Vagina (tissue), 2 donors: ENCODE measurements at regions not wholly inside any gene's neighbourhood (a gene's known extent, or its start where the extent isn't known, plus 50 kb on each side); places are given as distances from the start of the nearest gene placed in this dataset.
"Not testable (repeated sequence)": the region's sequence is repeated elsewhere in the genome, so short reads cannot be mapped to it uniquely, and the experiment has no call there.

Experiments used
- DNase-seq, 2 donors: peaks; one replicate each; pipeline ENCODE4 v3.0.0-alpha.2; 2017; ENCODE audit errors: extremely low spot score in 2 of 2
- H3K27ac ChIP-seq: fragments of 200-600 bp; sonication (generic); one replicate; pipeline ENCODE4 v1.5.1; 2019
- H3K27me3 ChIP-seq: fragments of 200-600 bp; sonication (generic); one replicate; pipeline ENCODE4 v1.5.1; 2019
- H3K36me3 ChIP-seq, 2 donors: fragments of 200-600 bp; sonication (generic); one replicate each; pipeline ENCODE4 v1.5.1; 2017 to 2019
- H3K4me1 ChIP-seq: fragments of 200-600 bp; sonication (generic); one replicate; pipeline ENCODE4 v1.5.1; 2019
- H3K4me3 ChIP-seq, 2 donors: fragments of 200-600 bp; sonication (generic); 1 replicate in 1 of 2; 2 replicates in 1 of 2; pipeline ENCODE4 v1.5.1; 2016 to 2019
- H3K9me3 ChIP-seq: fragments of 200-600 bp; sonication (generic); one replicate; pipeline ENCODE4 v1.5.1; 2019
- POLR2A ChIP-seq, 2 donors: fragments of 450-650 bp; IDR thresholded peaks; one replicate each; pipeline ENCODE4 v1.6.1; 2017; ENCODE audit warnings: antibody characterized with exemption in 2 of 2, mild to moderate bottlenecking in 2 of 2, moderate library complexity in 2 of 2
- POLR2AphosphoS5 ChIP-seq, 2 donors: sonication (generic); formaldehyde crosslinking; IDR thresholded peaks; one replicate each; pipeline ENCODE4 v1.9.0; 2017; ENCODE audit warnings: antibody characterized with exemption in 2 of 2, mild to moderate bottlenecking in 2 of 2, low read depth in 1 of 2; ENCODE audit not compliant: insufficient read depth in 1 of 2
- intact Hi-C: fragments of 100-400 bp; cut with DNase I; formaldehyde crosslinking; loops from one replicate; pipeline ENCODE4 v1.15.1; 2023
- TF ChIP-seq, protein P1 (sequence below), 3 experiments: fragments of 450-650 bp in 2 of 3; fragments of 200-600 bp in 1 of 3; sonication (generic) in 1 of 3; IDR thresholded peaks; one replicate each; pipeline ENCODE4 v1.5.1; 2017 to 2019; ENCODE audit warnings: antibody characterized with exemption in 3 of 3, mild to moderate bottlenecking in 2 of 3, moderate library complexity in 2 of 3

GRCh38 chr7:153943457-153943856 lies 108.7 kb upstream of the DPP6 start:
- intact Hi-C loops: no loop called here
- Histone ChIP-seq H3K36me3 (no peaks in the 10 kb centered on the region), H3K27ac (no peak overlapping the region), H3K4me3 (no peak overlapping the region), H3K27me3 (no peaks in the 10 kb centered on the region), H3K9me3 (no peaks in the 10 kb centered on the region), H3K4me1 (no peaks in the 10 kb centered on the region)
- no peak for DNase-seq
- TF ChIP-seq POLR2A (IDR thresholded peaks at IDR 0.05): no peak
- TF ChIP-seq, protein P1, sequence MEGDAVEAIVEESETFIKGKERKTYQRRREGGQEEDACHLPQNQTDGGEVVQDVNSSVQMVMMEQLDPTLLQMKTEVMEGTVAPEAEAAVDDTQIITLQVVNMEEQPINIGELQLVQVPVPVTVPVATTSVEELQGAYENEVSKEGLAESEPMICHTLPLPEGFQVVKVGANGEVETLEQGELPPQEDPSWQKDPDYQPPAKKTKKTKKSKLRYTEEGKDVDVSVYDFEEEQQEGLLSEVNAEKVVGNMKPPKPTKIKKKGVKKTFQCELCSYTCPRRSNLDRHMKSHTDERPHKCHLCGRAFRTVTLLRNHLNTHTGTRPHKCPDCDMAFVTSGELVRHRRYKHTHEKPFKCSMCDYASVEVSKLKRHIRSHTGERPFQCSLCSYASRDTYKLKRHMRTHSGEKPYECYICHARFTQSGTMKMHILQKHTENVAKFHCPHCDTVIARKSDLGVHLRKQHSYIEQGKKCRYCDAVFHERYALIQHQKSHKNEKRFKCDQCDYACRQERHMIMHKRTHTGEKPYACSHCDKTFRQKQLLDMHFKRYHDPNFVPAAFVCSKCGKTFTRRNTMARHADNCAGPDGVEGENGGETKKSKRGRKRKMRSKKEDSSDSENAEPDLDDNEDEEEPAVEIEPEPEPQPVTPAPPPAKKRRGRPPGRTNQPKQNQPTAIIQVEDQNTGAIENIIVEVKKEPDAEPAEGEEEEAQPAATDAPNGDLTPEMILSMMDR (IDR thresholded peaks at IDR 0.05): no peak
- TF ChIP-seq POLR2AphosphoS5 (IDR thresholded peaks at IDR 0.05; ENCODE audit: insufficient read depth in 1 of 2, low read depth in 1 of 2): no peak

- H3K36me3 ChIP-seq: no peaks in the 10 kb centered on the region
- no peak for DNase-seq
These were observed 108.3 kb upstream of the DPP6 start for GRCh38 chr7:153943861-153944260.

DNA sequence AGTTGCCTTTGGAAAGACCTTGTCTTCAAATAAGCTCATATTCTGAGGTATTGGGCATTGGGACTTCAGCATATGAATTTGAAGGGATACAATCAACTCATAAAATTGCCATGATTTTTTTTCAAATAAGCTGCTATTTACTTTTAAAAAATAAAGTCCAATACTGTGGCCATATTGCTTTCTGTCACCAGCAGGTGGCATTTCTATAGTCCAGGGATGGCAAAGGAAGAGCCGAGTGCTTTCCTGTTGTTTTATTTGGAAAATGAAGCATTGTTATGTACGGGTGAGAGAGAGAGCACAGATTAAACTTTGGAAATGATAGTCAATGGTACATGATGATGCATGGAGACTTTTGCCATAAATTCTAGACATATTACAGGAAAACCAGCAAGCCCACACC lies 104.1 kb upstream of the DPP6 start:
- intact Hi-C loops: no loop called here
- Histone ChIP-seq H3K4me1 (no peaks in the 10 kb centered on the region), H3K27me3 (no peaks in the 10 kb centered on the region), H3K4me3 (no peak overlapping the region), H3K27ac (no peak overlapping the region), H3K36me3 (no peaks in the 10 kb centered on the region), H3K9me3 (no peaks in the 10 kb centered on the region)
- no peak for DNase-seq
- TF ChIP-seq, protein P1 (IDR thresholded peaks at IDR 0.05): no peak
- no peak for TF ChIP-seq POLR2A (IDR thresholded peaks at IDR 0.05)
- TF ChIP-seq POLR2AphosphoS5 (IDR thresholded peaks at IDR 0.05; ENCODE audit: insufficient read depth in 1 of 2, low read depth in 1 of 2): no peak

More at GRCh38 chr7:153943861-153944260, 108.3 kb upstream of the DPP6 start:
- Histone ChIP-seq H3K27me3 (no peaks in the 10 kb centered on the region), H3K4me1 (no peaks in the 10 kb centered on the region), H3K9me3 (no peaks in the 10 kb centered on the region), H3K27ac (no peak overlapping the region), H3K4me3 (no peak overlapping the region)
- TF ChIP-seq POLR2AphosphoS5 (IDR thresholded peaks at IDR 0.05; ENCODE audit: insufficient read depth in 1 of 2, low read depth in 1 of 2): no peak
- TF ChIP-seq, protein P1 (IDR thresholded peaks at IDR 0.05): no peak
- intact Hi-C loops: no loop called here

DNA sequence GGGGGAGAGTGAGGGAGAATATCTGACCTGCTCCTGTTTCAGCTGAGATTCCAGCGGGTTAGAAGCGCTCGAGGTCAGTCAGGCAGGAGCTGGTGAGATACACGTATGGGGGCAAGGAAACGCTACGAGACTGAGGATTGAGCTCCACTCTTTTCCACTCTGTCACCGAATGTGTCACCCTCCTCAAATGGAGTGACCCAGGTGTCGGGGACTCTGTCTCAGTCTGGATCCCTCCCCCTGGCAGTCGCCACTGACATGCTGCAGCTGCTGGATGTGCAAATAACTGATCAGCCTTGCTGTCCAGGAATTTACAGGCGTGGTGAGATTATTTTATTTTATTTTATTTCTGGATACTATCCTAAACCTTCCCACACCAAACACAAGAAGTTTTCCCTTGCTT lies 100.9 kb upstream of the DPP6 start:
- no peak for DNase-seq
- Histone ChIP-seq H3K36me3 (no peaks in the 10 kb centered on the region), H3K4me1 (no peaks in the 10 kb centered on the region), H3K4me3 (no peak overlapping the region), H3K27me3 (no peaks in the 10 kb centered on the region), H3K9me3 (no peaks in the 10 kb centered on the region), H3K27ac (no peak overlapping the region)
- TF ChIP-seq POLR2AphosphoS5 (IDR thresholded peaks at IDR 0.05; ENCODE audit: insufficient read depth in 1 of 2, low read depth in 1 of 2): no peak
- no peak for TF ChIP-seq POLR2A (IDR thresholded peaks at IDR 0.05)
- intact Hi-C loops: no loop called here

DNA sequence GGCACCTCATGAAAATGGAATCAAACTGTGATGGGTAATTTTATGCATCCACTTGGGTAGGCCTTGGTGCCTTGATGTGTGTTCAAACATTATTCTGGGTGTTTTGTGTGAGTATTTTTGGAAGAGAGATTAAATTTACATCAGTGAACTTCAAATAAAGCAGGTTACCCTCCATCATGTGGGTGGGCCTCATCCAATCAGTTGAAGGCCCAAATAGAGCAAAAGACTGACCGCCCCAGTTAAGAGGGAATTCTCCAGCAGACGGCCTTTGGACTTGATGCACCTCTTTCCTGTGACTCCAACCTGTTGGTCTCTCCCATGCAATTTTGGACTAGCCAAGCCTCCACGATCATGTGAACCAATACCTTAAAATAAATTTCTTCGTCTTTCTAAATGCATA lies 97.7 kb upstream of the DPP6 start:
- Histone ChIP-seq H3K9me3 (no peaks in the 10 kb centered on the region), H3K36me3 (no peaks in the 10 kb centered on the region), H3K27ac (no peak overlapping the region), H3K4me3 (no peak overlapping the region), H3K4me1 (no peaks in the 10 kb centered on the region), H3K27me3 (no peaks in the 10 kb centered on the region)
- TF ChIP-seq POLR2AphosphoS5 (IDR thresholded peaks at IDR 0.05; ENCODE audit: insufficient read depth in 1 of 2, low read depth in 1 of 2) (no peak), POLR2A (IDR thresholded peaks at IDR 0.05) (no peak)
- TF ChIP-seq, protein P1 (IDR thresholded peaks at IDR 0.05): no peak
- intact Hi-C loops: no loop called here
- DNase-seq: no peak

- DNase-seq, H3K9me3 ChIP-seq, H3K4me1 ChIP-seq, H3K4me3 ChIP-seq, H3K27me3 ChIP-seq, H3K36me3 ChIP-seq, intact Hi-C loops, H3K27ac ChIP-seq: not testable (repeated sequence)
These were observed 94.5 kb upstream of the DPP6 start for GRCh38 chr7:153957677-153958076.

- DNase-seq, H3K27me3 ChIP-seq, H3K27ac ChIP-seq, H3K36me3 ChIP-seq, H3K9me3 ChIP-seq, H3K4me1 ChIP-seq, intact Hi-C loops, H3K4me3 ChIP-seq: not testable (repeated sequence)
These were observed 93.8 kb upstream of the DPP6 start for GRCh38 chr7:153958381-153958780.

GRCh38 chr7:153958789-153959188 lies 93.4 kb upstream of the DPP6 start:
- intact Hi-C loops, DNase-seq: not testable (repeated sequence)

DNA sequence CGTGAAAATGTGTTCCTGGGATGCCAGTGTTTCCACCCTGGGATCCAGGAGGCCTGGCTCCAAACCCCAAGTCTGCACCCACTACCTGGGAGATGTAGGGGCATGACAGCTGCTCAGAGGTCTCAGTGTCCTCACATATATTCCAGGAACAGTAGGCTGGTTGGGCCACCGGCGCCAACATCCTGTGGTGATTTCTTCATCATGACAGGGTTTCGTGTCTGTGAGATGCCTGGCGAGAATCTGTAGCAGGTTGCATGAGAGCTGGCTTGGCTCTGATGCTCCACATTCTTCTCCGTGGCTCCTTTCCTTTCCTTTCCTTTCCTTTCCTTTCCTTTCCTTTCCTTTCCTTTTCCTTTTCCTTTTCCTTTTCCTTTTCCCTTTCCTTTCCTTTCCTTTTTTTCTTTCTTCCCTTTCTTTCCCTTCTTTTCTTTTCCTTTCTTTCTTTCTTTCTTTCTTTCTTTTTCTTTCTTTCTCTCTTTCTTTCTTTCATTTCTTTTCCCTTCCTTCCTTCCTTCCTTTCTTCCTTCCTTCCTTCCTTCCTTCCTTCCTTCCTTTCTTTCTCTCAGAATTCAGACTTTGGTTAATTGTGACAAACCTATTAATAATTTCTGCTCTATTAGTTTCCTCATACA lies 87.6 kb upstream of the DPP6 start:
- intact Hi-C loops, H3K27me3 ChIP-seq, H3K27ac ChIP-seq, H3K4me3 ChIP-seq, H3K4me1 ChIP-seq, H3K9me3 ChIP-seq, H3K36me3 ChIP-seq, DNase-seq: not testable (repeated sequence)

More at GRCh38 chr7:153958789-153959188, 93.4 kb upstream of the DPP6 start:
- H3K9me3 ChIP-seq, H3K27me3 ChIP-seq, H3K27ac ChIP-seq, H3K36me3 ChIP-seq, H3K4me1 ChIP-seq, H3K4me3 ChIP-seq: not testable (repeated sequence)
